ENCODE measurements at regions not wholly inside any gene's neighbourhood (a gene's known extent, or its start where the extent isn't known, plus 50 kb on each side); places are given as distances from the start of the nearest gene placed in this dataset.
"Not testable (repeated sequence)": the region's sequence is repeated elsewhere in the genome, so short reads cannot be mapped to it uniquely, and the experiment has no call there.

DNA sequence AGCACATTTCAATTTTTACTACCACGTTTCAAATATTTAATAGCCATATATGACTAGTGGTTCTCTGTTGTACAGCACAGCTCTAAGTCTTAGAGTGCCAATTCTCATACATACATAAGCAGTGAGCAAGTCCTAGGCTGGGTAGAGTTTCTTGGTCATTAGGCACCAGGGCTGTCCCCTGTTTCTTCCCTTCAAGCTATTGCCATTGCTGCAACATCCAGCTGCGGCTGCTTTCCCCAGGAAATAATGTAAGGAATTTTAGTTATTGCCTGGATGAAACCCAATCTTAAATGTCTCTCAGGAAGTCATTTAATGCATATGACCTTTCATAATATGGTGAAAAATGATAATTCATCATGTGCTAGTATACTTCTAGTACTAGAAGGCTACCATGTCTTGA lies 74.1 kb upstream of the PPP3CA start:
- FAIRE-seq (no peak), DNase-seq (ENCODE audit: insufficient read length, low spot score) (no peak)

DNA sequence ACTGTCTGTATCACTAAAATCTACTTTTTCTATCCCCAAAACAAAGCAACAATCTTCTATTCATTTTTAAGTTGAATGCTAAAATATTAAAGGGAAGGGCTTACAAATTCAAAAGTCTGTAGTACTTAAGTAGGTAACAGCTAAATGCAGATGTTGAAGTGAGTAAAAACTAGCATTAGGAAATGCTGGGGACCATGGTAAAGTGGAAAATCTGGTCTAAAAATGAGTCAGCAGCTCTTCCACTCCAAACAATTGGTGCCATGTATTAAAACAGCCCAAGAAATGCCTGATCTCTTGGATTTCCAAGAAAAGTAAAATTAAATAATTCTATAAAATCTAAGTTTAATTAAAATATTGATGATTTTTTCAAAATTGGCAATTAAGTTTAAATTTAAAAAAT lies 73.3 kb upstream of the PPP3CA start:
- DNase-seq (ENCODE audit: insufficient read length, low spot score) = no peak

DNA sequence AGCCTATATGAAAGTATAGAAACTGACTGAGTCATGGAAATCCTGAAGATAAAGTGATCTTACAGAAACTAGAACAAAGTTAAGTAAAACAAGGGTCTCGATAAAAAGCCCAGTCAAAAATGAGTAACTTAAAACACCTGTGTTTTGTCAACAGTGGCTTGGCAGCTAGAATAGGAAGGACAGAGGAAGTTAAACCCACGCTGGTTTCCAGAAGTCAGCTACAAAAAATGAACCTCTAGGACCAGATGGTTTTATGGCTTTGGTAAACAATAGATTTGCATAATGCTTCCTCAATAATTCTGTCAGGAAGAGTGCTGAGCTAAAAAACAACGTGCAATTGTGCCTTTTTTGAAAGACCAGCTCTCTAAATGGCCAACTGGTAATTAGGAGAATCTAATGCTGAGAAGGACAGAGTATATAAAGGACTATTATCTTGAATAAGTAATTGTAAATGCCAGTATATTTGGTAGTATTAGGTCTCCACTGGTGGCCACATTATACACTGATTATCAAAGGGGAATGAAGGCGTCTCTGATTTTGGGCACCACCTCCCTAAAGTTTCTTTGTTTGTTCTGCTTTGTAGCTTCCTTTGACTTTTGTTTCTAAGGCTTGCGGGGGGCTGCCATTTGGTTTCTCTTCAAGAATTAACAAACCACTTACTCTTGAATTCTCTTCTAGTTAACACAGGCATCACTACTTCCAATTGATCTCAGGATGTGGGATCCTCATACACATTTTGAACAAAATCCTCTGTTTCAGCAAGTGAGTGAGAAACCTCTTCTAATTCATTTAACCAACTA lies 72.2 kb upstream of the PPP3CA start:
- FAIRE-seq (peak; percentile 94), DNase-seq (ENCODE audit: insufficient read length, low spot score) (no peak)

More for the DNA sequence above, 73.3 kb upstream of the PPP3CA start:
- peak; percentile 14 for FAIRE-seq

DNA sequence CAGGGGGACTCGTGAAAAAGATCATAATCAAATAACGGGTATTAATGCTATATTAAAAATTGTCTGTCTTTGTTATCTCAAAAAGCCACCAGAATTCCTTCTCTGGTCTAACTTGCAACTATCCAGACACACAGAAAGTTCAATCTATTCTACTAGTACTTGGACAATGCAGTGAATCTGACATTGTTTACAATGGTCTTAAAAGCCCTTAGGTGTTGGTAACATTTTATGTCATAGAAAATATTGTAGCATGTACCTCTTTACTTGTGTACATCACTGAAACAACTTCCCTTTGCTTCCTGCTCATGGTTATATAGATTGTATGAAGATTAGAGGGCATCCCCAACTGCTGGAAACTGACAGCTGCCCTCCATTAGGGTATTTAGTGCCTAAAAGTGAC lies 71.1 kb upstream of the PPP3CA start:
- FAIRE-seq = peak; percentile 23
- no peak for DNase-seq (ENCODE audit: insufficient read length, low spot score)

DNA sequence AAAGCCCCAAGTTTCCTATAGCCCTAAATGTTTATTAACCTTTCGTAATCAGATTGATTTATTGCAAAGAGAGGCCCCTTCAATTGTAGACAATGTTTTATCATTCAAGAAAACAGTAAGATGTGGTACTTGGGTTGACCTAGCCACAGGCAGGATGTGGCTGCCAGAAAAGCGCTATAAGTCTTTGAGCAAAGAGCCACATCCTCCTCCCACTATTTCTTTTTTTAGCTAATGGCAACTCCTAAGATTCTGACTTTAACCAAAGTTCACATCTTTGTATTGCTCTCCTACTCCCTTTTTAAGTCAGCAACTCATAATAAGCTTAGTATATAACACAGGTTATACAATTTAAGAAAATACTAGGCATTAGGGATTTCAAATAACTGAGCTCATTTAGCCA lies 70.7 kb upstream of the PPP3CA start:
- peak; percentile 71 for FAIRE-seq
- DNase-seq (ENCODE audit: insufficient read length, low spot score) = peak; percentile 27

DNA sequence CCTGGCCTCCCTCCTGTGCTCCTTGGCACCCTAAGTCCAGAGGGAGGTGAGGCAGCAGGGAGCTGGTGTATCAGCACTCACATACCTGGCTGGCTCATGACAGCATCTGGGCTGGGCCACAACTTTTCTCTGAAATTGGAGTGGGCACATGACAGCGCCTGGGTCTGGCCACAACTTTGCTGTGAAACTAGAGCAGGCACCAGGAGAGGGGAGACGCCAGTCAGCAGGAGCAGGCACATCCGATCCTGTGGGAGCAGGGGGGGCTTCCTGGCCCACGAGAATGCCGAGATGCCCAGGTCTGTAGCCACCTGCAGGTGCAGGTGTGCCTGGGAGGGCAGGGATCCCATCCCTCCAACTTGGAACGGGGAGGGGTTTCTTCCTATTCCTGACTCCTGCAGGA lies 69.7 kb upstream of the PPP3CA start:
- DNase-seq (ENCODE audit: insufficient read length, low spot score) = no peak
- no peak for FAIRE-seq

DNA sequence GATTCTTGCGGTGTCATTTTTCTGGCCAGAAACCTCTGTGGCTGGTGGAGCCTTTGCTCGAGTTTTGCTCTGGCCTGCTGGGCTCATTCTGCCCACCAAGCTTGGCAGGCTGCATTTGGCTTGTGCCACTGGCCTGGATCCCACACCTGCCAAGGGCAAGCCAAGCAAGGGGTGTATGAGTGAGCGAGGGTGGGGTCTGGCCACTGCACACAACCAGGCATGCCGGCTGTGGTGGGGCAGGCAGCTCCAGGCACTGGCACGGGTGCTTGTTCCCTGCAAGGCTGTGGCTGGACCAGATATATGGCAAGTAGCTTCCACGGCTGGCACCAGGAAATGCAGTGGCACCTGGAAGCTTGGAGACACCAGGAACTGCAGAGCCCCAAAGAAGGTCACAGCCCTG lies 68.6 kb upstream of the PPP3CA start:
- FAIRE-seq (no peak), DNase-seq (ENCODE audit: insufficient read length, low spot score) (no peak)

DNA sequence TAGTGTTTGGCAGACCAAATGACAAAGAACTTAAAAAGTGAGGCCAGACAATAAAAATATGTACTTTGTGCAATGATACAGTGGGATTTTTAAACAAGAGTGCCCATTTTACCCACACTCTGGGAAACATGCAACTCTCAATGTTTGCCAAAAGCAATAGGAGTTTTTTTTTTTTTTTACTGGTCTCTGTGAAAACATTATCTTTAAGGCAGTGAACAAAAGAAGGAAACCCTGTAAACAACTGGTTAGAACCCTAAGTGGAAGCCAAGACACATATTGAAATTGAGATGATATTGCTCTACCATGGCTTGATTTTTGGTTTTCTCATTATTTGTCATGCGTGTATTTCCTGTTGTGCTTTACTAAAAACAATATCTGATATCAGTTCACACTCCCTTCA lies 67.2 kb upstream of the PPP3CA start:
- FAIRE-seq (no peak), DNase-seq (ENCODE audit: insufficient read length, low spot score) (no peak)

DNA sequence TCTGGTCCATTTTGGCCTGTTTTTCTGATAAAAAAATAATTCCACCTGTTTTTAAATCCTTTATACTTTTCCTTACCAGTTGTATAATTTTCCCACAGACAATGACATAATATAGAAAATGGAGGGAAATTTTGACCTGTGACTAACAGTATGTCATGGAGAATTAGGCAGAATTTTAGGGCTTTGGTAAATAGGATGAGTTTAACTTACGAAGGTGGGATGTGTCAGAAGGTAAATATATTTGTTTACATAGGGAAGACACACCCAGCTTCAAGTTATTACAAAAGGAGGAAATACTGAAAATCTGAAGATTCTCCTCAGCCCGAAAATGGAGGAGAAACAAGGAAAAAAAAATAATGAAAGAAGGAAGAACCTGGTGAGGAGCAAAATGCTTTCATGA lies 64.6 kb upstream of the PPP3CA start:
- FAIRE-seq = no peak
- no peak for DNase-seq (ENCODE audit: insufficient read length, low spot score)

DNA sequence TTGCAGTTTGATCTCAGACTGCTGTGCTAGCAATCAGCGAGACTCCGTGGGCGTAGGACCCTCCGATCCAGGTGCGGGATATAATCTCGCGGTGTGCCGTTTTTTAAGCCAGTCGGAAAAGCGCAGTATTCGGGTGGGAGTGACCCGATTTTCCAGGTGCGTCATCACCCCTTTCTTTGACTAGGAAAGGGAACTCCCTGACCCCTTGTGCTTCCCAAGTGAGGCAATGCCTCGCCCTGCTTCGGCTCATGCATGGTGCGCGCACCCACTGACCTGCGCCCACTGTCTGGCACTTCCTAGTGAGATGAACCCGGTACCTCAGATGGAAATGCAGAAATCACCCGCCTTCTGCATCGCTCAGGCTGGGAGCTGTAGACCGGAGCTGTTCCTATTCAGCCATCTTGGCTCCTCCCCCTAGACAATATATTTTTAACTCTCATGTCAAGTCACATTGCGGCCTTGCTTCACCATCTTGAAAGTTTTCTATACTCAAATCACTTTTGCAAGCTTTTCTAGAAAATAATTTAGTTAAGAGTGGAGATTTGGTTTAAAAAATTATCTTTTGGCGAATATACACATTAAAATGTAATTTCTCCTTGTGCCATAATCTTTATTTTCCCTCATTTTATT lies 64.1 kb upstream of the PPP3CA start:
- not testable (repeated sequence) for FAIRE-seq

DNA sequence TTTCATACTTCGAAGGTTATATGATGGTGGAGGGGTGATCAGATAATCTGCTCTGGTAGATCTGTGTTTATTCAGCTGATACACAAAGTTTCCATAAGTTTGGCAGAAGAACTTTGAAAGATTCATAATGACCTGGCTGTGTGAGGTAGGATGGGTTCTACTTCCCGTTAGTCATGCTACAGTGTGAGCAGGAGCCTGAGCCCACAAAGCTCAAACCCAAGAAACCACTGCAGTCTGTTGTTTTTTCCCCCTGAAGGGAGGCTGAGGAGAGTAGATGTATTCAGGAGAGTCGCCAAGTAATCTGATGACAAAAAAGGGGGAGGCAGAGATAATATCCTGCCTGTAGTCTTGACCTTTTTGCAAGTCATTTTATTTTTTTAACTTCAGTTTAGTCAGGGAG lies 52.8 kb upstream of the PPP3CA start:
- no peak for FAIRE-seq
- DNase-seq (ENCODE audit: insufficient read length, low spot score) = no peak

More for the DNA sequence above, 64.1 kb upstream of the PPP3CA start:
- not testable (repeated sequence) for DNase-seq (ENCODE audit: insufficient read length, low spot score)

DNA sequence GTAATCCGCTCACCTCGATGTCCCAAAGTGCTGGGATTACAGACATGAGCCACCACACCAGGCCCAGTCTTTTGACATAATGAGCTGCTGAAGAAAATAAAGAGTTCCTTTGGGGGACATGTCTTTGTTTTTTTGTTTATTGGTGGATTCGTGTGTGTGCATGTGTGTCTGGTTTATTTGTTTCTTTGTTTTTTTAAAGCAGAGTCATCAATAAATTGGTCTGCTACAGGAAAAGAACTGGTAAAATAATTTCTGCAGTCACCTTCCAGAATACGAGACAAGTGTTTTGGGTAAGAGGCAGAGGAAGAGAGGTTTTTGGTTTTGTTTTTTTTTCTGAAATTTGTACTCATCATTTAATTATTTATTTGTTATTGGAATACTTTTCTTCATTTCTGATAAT lies 51.5 kb upstream of the PPP3CA start:
- DNase-seq (ENCODE audit: insufficient read length, low spot score) = no peak
- no peak for FAIRE-seq

Measured in GM19239 (cell line).